Mucosa of descending colon (tissue), 3 donors: ENCODE measurements at regions not wholly inside any gene's neighbourhood (a gene's known extent, or its start where the extent isn't known, plus 50 kb on each side); places are given as distances from the start of the nearest gene placed in this dataset.

Experiments used
- ATAC-seq: fragments of 200-7000 bp; cut with Tn5 transposase; one replicate; pipeline ENCODE4 v1.9.1; 2020; ENCODE audit warnings: mild to moderate bottlenecking, moderate library complexity
- DNase-seq, 3 donors: peaks; one replicate each; pipeline ENCODE4 v3.0.0-alpha.2; 2020
- H3K36me3 ChIP-seq: fragments of 200-600 bp; one replicate; pipeline ENCODE4 v1.8.0; 2021; ENCODE audit warnings: low read depth, mild to moderate bottlenecking
- H3K4me1 ChIP-seq: fragments of 200-600 bp; one replicate; pipeline ENCODE4 v1.8.0; 2021; ENCODE audit warnings: low read depth, mild to moderate bottlenecking
- H3K4me3 ChIP-seq: fragments of 200-600 bp; one replicate; pipeline ENCODE4 v1.8.0; 2021; ENCODE audit warnings: mild to moderate bottlenecking
- H3K9me3 ChIP-seq: fragments of 200-600 bp; one replicate; pipeline ENCODE4 v1.8.0; 2021; ENCODE audit warnings: mild to moderate bottlenecking
- intact Hi-C, 2 donors: fragments of 100-400 bp; cut with DNase I in 1 of 2; cut with micrococcal nuclease in 1 of 2; formaldehyde crosslinking; loops; one replicate each; pipeline versions ENCODE4 v1.11.0 to v1.11.1; 2022; cut with DNase I, micrococcal nuclease
- TF ChIP-seq, protein P1 (sequence below): fragments of 200-600 bp; IDR thresholded peaks from one replicate; pipeline ENCODE4 v1.8.0; 2022; ENCODE audit warnings: antibody characterized with exemption, mild to moderate bottlenecking
- donor health status: DM: no; HTN: no; CAD: no; lungs with moderate emphysema.
- donor health status: DM: no; HTN: no; CAD: no.
- donor health status: DM: no; HTN: yes; CAD: no.

DNA sequence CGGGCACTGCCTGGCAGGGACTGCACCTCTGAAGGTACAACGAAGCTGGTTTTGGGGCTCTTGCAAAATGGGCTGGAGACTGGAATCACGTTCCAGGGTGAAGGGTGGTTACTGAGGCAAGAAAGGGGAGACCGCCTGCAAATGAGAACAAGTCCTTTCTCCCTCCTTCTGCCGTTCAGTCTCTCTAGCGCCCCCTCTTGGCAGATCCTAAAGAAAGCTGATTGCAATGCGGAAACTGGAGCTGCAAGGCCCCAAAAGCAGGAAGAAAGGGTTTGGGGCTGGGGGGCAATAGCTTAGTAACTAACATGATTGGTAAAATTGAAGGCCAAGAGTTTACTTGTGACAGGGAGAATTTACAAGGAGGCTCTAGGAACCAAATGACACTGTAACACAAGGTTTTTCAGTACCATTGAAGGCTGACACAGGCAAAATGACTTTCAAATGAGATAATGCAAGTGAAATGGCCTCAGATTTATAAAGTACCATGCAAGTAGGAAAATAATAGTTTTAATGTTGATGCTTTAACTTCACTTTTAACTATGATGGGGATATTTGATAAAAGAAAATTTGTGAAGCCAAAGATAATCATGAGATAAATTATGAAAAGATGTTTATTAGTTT lies 222.7 kb upstream of the HAND2 start:
- Histone ChIP-seq H3K9me3 (no peaks in the 10 kb centered on the region), H3K36me3 (no peaks in the 10 kb centered on the region), H3K4me3 (no peak overlapping the region), H3K4me1 (no peaks in the 10 kb centered on the region)
- TF ChIP-seq, protein P1, sequence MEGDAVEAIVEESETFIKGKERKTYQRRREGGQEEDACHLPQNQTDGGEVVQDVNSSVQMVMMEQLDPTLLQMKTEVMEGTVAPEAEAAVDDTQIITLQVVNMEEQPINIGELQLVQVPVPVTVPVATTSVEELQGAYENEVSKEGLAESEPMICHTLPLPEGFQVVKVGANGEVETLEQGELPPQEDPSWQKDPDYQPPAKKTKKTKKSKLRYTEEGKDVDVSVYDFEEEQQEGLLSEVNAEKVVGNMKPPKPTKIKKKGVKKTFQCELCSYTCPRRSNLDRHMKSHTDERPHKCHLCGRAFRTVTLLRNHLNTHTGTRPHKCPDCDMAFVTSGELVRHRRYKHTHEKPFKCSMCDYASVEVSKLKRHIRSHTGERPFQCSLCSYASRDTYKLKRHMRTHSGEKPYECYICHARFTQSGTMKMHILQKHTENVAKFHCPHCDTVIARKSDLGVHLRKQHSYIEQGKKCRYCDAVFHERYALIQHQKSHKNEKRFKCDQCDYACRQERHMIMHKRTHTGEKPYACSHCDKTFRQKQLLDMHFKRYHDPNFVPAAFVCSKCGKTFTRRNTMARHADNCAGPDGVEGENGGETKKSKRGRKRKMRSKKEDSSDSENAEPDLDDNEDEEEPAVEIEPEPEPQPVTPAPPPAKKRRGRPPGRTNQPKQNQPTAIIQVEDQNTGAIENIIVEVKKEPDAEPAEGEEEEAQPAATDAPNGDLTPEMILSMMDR, result no peak
- ATAC-seq (no peak), DNase-seq (peak in 1 of 3 donors; percentile 66)
- intact Hi-C loops, result no loop called here

DNA sequence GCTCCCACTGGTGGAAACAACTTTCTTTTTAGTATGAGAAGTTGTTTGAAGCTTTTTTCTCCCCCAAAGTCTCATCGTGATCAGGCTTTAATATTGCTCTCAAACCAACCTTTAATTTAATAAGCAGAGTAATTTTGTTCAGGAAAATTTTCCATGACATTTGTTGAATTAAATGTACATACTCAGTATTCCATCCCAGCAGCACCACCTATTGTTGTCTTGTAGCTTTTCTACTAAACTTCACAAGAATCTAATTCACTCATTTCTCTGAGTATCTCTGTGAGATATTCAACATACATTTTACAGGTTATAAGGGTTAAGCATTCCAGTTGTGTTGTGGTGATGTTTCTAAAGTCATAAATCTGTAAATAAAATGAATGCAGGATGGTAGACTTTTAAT lies 218.3 kb upstream of the HAND2 start:
- intact Hi-C loops, result no loop called here
- Histone ChIP-seq H3K36me3 (no peaks in the 10 kb centered on the region), H3K4me3 (no peak overlapping the region), H3K4me1 (no peaks in the 10 kb centered on the region), H3K9me3 (no peaks in the 10 kb centered on the region)
- DNase-seq (peak in 1 of 3 donors; percentile 7), ATAC-seq (no peak)
- TF ChIP-seq, protein P1, result no peak

DNA sequence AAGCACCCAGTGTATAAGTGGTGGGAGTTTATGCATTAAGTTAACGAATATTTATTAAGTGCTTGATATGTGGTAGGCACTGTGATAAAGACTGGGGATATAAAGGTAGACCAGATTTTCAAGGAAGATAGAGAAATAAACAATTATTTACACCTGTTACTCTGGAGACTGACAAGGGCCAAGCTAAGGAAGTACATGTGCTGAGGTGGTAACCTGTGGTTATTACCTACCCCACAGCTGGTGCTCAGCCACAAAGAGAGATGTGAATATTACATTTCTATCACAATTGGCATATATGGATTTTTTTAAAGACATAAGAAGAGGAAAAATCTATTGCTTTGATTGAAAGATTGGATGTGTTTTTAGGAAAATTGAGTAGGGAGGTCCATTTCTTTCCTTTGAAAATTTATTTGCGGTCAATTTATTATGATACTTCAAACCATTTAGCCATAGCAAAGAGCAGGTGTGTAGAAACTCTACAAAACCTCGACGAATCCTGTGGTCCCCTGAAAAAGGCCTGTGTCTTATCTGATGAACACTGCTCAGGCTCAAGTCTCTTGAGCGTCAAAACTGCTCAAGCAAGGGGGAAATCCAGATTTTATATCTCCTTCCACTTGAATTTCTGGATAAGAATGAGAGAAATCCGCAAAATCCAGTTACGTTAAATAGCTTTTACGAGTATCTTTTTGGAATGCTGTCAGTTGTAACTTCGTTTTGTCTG lies 217.7 kb upstream of the HAND2 start:
- DNase-seq (no peak), ATAC-seq (no peak)
- intact Hi-C loops, result no loop called here
- no peaks in the 10 kb centered on the region for H3K9me3 ChIP-seq
- no peaks in the 10 kb centered on the region for H3K36me3 ChIP-seq
- TF ChIP-seq, protein P1, result no peak
- H3K4me1 ChIP-seq, result no peaks in the 10 kb centered on the region
- no peak overlapping the region for H3K4me3 ChIP-seq

DNA sequence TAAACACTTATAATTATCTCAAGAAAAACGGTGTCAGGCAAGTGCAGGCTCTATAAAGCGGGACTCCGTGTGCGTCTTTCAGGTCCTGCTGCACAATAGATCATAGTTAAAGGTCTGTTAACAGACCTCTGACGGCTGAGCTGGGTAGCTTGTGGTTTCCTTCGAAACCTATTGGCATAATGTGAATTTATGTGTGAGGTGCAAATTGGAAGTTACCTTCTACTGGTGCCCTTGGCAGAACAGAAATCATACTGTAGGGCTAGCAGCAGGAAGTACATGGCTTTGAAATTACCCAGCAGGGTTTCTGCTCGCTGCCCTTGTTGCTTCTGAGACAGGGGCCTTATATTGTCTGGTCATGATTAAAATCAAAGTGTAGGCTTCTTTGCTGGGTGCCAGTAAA lies 216.4 kb upstream of the HAND2 start:
- H3K9me3 ChIP-seq, result no peaks in the 10 kb centered on the region
- intact Hi-C loops, result no loop called here
- H3K4me3 ChIP-seq, result no peak overlapping the region
- TF ChIP-seq, protein P1, result no peak
- no peak for DNase-seq
- ATAC-seq, result no peak
- H3K36me3 ChIP-seq, result no peaks in the 10 kb centered on the region
- H3K4me1 ChIP-seq, result no peaks in the 10 kb centered on the region

DNA sequence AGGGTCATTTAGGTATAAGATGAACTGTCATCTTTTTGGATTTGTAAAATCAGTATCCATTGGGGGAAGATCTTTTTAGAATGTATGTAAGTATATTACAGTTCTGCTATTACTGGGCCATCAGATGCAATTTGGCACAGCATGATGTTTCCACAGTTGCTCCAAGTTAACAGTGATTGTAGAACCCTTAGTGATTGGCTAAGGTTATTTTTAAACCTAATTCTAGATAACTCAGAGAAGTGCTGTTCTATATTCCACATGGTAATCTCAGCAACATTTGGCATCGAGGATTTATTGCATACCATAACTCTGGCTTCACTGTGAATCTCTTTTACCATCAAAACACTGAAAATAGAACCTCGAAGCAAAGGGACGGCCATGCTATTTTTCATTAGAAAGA lies 215.7 kb upstream of the HAND2 start:
- Histone ChIP-seq H3K4me3 (no peak overlapping the region), H3K4me1 (no peaks in the 10 kb centered on the region), H3K36me3 (no peaks in the 10 kb centered on the region), H3K9me3 (no peaks in the 10 kb centered on the region)
- TF ChIP-seq, protein P1, result no peak
- DNase-seq (no peak), ATAC-seq (no peak)
- intact Hi-C loops, result no loop called here
